ENCODE measurements at regions not wholly inside any gene's neighbourhood (a gene's known extent, or its start where the extent isn't known, plus 50 kb on each side); places are given as distances from the start of the nearest gene placed in this dataset.

DNA sequence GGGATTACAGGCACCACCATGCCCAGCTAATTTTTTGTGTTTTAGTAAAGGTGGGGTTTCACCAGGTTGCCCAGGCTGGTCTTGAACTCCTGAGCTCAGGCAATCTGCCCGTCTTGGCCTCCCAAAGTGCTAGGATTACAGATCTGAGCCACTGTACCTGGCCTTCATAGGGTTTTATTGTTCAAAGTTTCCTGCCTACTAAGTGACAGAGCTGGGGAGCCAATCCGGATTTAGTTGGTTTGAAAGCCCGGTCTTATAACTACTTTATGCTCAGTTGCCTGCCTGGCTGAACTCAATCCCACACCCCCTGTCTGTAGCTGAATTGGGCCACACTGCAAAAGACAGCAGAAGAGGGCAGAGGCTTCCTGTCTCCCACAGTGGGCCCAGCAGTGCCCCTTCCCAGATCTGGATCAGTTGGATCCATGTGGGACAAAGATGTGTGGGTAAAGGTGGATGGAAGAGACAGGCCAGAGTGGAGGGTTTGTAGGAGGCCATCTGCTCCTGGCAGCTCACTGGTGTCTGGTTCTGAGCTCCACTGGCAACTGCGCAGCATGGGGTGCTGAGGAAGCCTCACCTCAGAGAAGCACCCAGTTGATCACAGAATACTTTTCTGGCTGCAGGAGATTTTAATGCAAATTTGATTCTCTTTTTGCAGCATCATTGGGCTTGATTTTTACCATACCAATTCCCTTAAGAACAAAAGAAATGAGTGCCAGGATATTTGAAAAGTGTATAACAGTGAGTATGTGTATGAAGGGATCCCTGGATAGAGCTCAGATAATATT, 144.9 kb downstream of the DDX1 start:
- peaks cover 13% of the 10 kb centered on the region for H3K27me3 Mint-ChIP-seq (ENCODE audit: low read depth, poor library complexity)
- H3K9me3 Mint-ChIP-seq: peaks cover 34% of the 10 kb centered on the region
- no peak overlapping the region for H3K4me3 Mint-ChIP-seq
- DNase-seq: no peak
- peaks cover 42% of the 10 kb centered on the region for H3K4me1 Mint-ChIP-seq
- peaks cover 11% of the 10 kb centered on the region for H3K36me3 Mint-ChIP-seq (ENCODE audit: low read depth)
- TF ChIP-seq, protein P1, sequence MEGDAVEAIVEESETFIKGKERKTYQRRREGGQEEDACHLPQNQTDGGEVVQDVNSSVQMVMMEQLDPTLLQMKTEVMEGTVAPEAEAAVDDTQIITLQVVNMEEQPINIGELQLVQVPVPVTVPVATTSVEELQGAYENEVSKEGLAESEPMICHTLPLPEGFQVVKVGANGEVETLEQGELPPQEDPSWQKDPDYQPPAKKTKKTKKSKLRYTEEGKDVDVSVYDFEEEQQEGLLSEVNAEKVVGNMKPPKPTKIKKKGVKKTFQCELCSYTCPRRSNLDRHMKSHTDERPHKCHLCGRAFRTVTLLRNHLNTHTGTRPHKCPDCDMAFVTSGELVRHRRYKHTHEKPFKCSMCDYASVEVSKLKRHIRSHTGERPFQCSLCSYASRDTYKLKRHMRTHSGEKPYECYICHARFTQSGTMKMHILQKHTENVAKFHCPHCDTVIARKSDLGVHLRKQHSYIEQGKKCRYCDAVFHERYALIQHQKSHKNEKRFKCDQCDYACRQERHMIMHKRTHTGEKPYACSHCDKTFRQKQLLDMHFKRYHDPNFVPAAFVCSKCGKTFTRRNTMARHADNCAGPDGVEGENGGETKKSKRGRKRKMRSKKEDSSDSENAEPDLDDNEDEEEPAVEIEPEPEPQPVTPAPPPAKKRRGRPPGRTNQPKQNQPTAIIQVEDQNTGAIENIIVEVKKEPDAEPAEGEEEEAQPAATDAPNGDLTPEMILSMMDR (IDR thresholded peaks at IDR 0.05): no peak
- no peak overlapping the region for H3K27ac Mint-ChIP-seq

DNA sequence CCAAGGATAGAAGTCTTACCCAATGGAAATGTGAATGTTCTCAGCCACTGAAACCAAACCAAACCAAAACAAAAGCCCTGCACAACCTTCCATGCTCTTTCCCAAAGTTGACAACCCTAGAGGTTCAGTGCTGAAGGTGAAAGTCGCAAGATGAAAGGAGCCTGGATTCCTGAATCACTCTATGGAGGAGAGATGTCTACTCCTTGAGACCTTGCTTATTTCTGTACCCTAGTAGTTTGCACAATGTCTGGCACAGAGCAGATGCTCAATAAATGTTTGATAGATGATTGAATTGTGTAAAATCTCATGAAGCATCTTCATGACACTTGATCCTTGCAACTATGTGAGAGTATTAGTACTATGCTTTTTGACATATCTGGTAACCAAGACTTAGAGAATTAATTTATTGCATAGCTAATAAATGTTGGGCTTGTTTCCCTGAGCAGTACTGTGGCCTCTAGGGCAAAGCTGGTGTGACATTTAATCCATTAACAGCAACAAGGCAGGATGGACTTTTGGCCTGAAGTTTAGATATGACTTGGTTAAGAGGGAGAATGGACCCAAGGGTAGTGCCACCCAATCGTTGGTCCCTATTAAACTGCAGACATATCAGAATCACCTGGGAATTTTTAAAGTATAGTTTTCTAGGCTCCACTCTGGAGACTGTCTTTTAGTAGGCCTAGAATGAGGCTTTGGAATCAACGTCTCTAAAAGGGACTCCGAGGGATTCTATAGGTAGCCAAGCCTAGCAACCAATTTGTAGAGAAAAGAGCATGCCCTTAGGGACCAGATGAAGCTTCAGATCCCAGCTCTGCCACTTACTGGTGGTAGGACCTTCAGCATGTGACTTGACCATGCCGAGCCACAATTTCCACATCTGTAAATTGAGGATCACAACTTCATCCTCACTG, 145.9 kb downstream of the DDX1 start:
- H3K4me1 Mint-ChIP-seq: peaks cover 32% of the 10 kb centered on the region
- H3K27me3 Mint-ChIP-seq (ENCODE audit: low read depth, poor library complexity): peaks cover 12% of the 10 kb centered on the region
- no peak overlapping the region for H3K27ac Mint-ChIP-seq
- TF ChIP-seq, protein P1 (IDR thresholded peaks at IDR 0.05): no peak
- H3K4me3 Mint-ChIP-seq: no peak overlapping the region
- peaks cover 41% of the 10 kb centered on the region for H3K9me3 Mint-ChIP-seq
- H3K36me3 Mint-ChIP-seq (ENCODE audit: low read depth): peaks cover 14% of the 10 kb centered on the region
- DNase-seq: no peak

DNA sequence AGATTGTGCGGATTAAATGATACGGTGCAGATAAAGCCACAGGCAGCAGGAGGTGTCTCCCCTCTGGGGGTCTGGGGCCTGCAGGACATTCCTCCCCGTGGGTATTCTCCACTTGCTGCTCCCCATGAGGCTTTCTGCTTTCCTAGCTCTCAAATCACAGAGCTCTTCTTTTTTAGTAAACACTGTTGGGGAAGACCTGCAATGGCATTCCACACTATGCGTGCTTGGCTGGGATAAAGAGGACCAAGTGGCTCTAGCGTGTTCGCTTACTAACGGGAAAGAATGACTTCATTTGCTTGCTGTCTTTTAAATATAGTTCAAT, 146.5 kb downstream of the DDX1 start:
- Mint-ChIP-seq H3K27ac (no peak overlapping the region), H3K36me3 (ENCODE audit: low read depth) (peaks cover 14% of the 10 kb centered on the region), H3K4me1 (peaks cover 28% of the 10 kb centered on the region), H3K9me3 (peaks cover 41% of the 10 kb centered on the region), H3K4me3 (no peak overlapping the region), H3K27me3 (ENCODE audit: low read depth, poor library complexity) (peaks cover 7% of the 10 kb centered on the region)
- no peak for DNase-seq
- TF ChIP-seq, protein P1 (IDR thresholded peaks at IDR 0.05): no peak

DNA sequence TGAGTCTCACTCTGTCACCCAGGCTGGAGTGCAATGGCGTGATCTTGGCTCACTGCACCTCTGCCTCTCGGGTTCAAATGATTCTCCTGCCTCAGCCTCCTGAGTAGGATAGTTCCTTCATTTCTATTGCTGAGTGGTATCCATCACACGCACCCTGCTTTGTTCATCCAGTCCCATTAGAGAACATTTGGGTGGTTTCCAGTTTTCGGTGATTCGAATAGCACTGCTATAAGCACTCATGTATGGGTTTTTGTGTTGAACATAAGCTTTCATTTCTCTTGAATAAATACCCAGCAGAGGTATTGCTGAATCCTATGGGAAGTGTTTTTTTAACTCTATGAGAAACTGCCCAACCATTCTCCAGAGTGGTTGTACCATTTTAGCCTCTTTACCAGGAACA, 147.3 kb downstream of the DDX1 start:
- peaks cover 20% of the 10 kb centered on the region for H3K4me1 Mint-ChIP-seq
- peaks cover under 1% of the 10 kb centered on the region for H3K27me3 Mint-ChIP-seq (ENCODE audit: low read depth, poor library complexity)
- DNase-seq: no peak
- H3K36me3 Mint-ChIP-seq (ENCODE audit: low read depth): peaks cover 14% of the 10 kb centered on the region
- peaks cover 41% of the 10 kb centered on the region for H3K9me3 Mint-ChIP-seq
- no peak overlapping the region for H3K4me3 Mint-ChIP-seq
- no peak overlapping the region for H3K27ac Mint-ChIP-seq
- TF ChIP-seq, protein P1 (IDR thresholded peaks at IDR 0.05): no peak

DNA sequence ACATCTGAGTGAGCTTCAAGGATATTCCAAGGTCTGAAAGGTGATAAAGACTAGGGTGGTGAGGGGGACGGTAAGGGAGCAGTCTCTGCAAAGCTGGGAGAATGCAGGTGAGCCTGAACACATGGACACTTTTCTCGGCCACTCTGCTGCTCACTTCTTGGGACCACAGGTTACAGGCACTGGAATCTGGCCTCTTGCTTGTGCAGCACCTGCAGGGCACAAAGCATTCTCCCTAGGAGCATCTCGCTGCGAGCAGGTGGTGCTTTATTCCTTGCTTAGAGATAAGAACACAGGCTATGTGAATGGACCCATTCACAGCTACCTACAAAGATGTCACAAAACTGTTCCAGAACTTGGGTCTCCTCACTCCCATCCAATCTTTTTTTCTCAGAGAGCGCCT, 153.2 kb downstream of the DDX1 start:
- Mint-ChIP-seq H3K36me3 (ENCODE audit: low read depth) (peaks cover 14% of the 10 kb centered on the region), H3K27me3 (ENCODE audit: low read depth, poor library complexity) (peaks cover 2% of the 10 kb centered on the region), H3K27ac (peak overlapping the region; percentile 60), H3K9me3 (peaks cover 22% of the 10 kb centered on the region), H3K4me1 (peaks cover 50% of the 10 kb centered on the region), H3K4me3 (no peak overlapping the region)
- DNase-seq: no peak
- TF ChIP-seq, protein P1 (IDR thresholded peaks at IDR 0.05): no peak
